COLO668 (cell line): ENCODE measurements at regions not wholly inside any gene's neighbourhood (a gene's known extent, or its start where the extent isn't known, plus 50 kb on each side); places are given as distances from the start of the nearest gene placed in this dataset.

Source experiments
- DNase-seq: peaks from one replicate; lab custom pipeline; 2025; ENCODE audit not compliant: unreplicated experiment; lab: John Stamatoyannopoulos, UW

GRCh38 chr18:22355598-22355997, 62.1 kb downstream of the CTAGE1 start:
- no peak for DNase-seq

- no peak for DNase-seq
Measured at GRCh38 chr18:22355069-22355468, 62.6 kb downstream of the CTAGE1 start.

GRCh38 chr18:22349966-22350365, 67.7 kb downstream of the CTAGE1 start:
- DNase-seq, result no peak

GRCh38 chr18:22349317-22349898, 68.3 kb downstream of the CTAGE1 start:
- no peak for DNase-seq

- peak; percentile 39 for DNase-seq
Measured at GRCh38 chr18:22348521-22349316, 69.0 kb downstream of the CTAGE1 start.

- DNase-seq, result no peak
Measured at GRCh38 chr18:22347606-22348511, 69.9 kb downstream of the CTAGE1 start.

GRCh38 chr18:22346953-22347605, 70.6 kb downstream of the CTAGE1 start:
- no peak for DNase-seq

- DNase-seq, result no peak
Measured at GRCh38 chr18:22346401-22346952, 71.2 kb downstream of the CTAGE1 start.

- DNase-seq, result no peak
Measured at GRCh38 chr18:22345718-22346117, 72.0 kb downstream of the CTAGE1 start.

- no peak for DNase-seq
Measured at GRCh38 chr18:22344908-22345670, 72.6 kb downstream of the CTAGE1 start.

- DNase-seq, result no peak
Measured at GRCh38 chr18:22344445-22344844, 73.3 kb downstream of the CTAGE1 start.

GRCh38 chr18:22343613-22344012, 74.1 kb downstream of the CTAGE1 start:
- DNase-seq, result no peak

GRCh38 chr18:22342625-22343024, 75.1 kb downstream of the CTAGE1 start:
- no peak for DNase-seq

- no peak for DNase-seq
Measured at GRCh38 chr18:22340331-22340730, 77.4 kb downstream of the CTAGE1 start.

GRCh38 chr18:22339913-22340312, 77.8 kb downstream of the CTAGE1 start:
- DNase-seq, result no peak

- no peak for DNase-seq
Measured at GRCh38 chr18:22337833-22338232, 79.9 kb downstream of the CTAGE1 start.

- DNase-seq, result no peak
Measured at GRCh38 chr18:22337306-22337705, 80.4 kb downstream of the CTAGE1 start.

GRCh38 chr18:22336406-22336805, 81.3 kb downstream of the CTAGE1 start:
- no peak for DNase-seq

- no peak for DNase-seq
Measured at GRCh38 chr18:22335731-22336198, 82.0 kb downstream of the CTAGE1 start.

- DNase-seq, result no peak
Measured at GRCh38 chr18:22334567-22334966, 83.1 kb downstream of the CTAGE1 start.
